ENCODE measurements at regions not wholly inside any gene's neighbourhood (a gene's known extent, or its start where the extent isn't known, plus 50 kb on each side); places are given as distances from the start of the nearest gene placed in this dataset.

DNA sequence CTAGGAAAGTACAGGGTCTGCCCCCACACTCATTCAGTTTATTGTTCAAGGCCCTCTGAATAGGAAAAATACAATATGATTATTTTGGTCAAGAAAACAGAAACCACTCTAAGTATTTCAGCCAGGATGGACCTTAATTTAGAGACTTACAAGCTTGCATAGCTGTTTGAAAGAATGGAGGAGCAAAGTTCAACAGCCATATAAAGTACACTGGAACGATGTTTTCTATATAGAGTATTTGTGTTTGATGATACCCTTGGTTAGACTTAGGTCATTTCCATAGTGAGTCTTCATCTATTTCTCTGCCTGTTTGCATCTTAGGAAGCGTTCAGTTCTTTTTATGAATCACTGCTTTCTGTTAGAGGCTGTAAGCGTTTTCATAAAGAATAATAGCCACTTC is 366.2 kb downstream of the NUP35 start:
- TF ChIP-seq EZH2phosphoT487 (IDR thresholded peaks at IDR 0.05; ENCODE audit: unreplicated experiment): no peak
- Histone ChIP-seq H3K79me2 (replicated peaks; ENCODE audit: insufficient read depth) (no peaks in the 10 kb centered on the region), H3F3A (replicated peaks; ENCODE audit: low read depth) (no peaks in the 10 kb centered on the region), H2AFZ (no peak overlapping the region), H4K20me1 (replicated peaks; ENCODE audit: insufficient read depth) (no peaks in the 10 kb centered on the region), H3K4me3 (no peak overlapping the region), H3K27me3 (ENCODE audit: insufficient read depth) (no peaks in the 10 kb centered on the region), H3K9me2 (ENCODE audit: insufficient read depth) (no peaks in the 10 kb centered on the region), H3K36me3 (ENCODE audit: insufficient read depth) (no peaks in the 10 kb centered on the region), H3K4me1 (ENCODE audit: insufficient read depth) (peaks cover 5% of the 10 kb centered on the region), H3K27ac (ENCODE audit: low read depth) (no peak overlapping the region), H3K4me2 (no peak overlapping the region)
- H3K4me3 Mint-ChIP-seq: no peak overlapping the region
- ATAC-seq: no peak
- H3K4me1 Mint-ChIP-seq: peaks cover 5% of the 10 kb centered on the region; the same call in 2 of the 3 replicates
- DNase-seq (ENCODE audit: low spot score): no peak
- no peaks in the 10 kb centered on the region for H3K9me3 Mint-ChIP-seq
- H3K36me3 Mint-ChIP-seq (ENCODE audit: low read depth): no peaks in the 10 kb centered on the region
- H3K27ac Mint-ChIP-seq: no peak overlapping the region
- H3K27me3 Mint-ChIP-seq (ENCODE audit: insufficient read depth, low read depth, poor library complexity): no peaks in the 10 kb centered on the region

DNA sequence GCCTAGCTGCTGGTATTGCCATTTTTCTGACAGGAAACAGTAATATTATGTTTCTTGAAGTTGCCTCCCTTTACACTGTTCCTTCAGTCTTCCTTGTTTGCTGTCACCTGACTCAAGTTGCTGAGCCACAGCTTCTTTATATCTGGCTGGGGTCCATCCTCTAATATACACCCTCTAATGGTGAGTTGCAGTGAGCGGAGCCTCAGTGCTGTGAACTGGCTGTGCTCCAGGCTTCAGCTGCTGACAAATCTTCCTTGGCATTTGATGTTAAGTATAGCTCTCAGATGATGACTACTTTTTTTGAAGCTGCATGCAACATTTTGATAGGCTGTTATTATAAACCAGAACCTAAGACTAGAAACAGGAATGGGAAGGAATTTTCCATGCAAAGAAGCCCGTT is 366.7 kb downstream of the NUP35 start:
- H2AFZ ChIP-seq: no peak overlapping the region
- Mint-ChIP-seq H3K27me3 (ENCODE audit: insufficient read depth, low read depth, poor library complexity) (no peaks in the 10 kb centered on the region), H3K4me3 (no peak overlapping the region), H3K4me1 (peaks cover 9% of the 10 kb centered on the region; the same call in 2 of the 3 replicates), H3K36me3 (ENCODE audit: low read depth) (no peaks in the 10 kb centered on the region), H3K27ac (no peak overlapping the region), H3K9me3 (no peaks in the 10 kb centered on the region)
- H4K20me1 ChIP-seq (replicated peaks; ENCODE audit: insufficient read depth): no peaks in the 10 kb centered on the region
- no peak overlapping the region for H3K4me3 ChIP-seq
- no peaks in the 10 kb centered on the region for H3K36me3 ChIP-seq (ENCODE audit: insufficient read depth)
- H3F3A ChIP-seq (replicated peaks; ENCODE audit: low read depth): no peaks in the 10 kb centered on the region
- H3K4me2 ChIP-seq: no peak overlapping the region
- ATAC-seq (peak; percentile 66), DNase-seq (ENCODE audit: low spot score) (no peak)
- no peaks in the 10 kb centered on the region for H3K27me3 ChIP-seq (ENCODE audit: insufficient read depth)
- H3K4me1 ChIP-seq (ENCODE audit: insufficient read depth): peaks cover 10% of the 10 kb centered on the region
- no peaks in the 10 kb centered on the region for H3K79me2 ChIP-seq (replicated peaks; ENCODE audit: insufficient read depth)
- no peak overlapping the region for H3K27ac ChIP-seq (ENCODE audit: low read depth)
- no peaks in the 10 kb centered on the region for H3K9me2 ChIP-seq (ENCODE audit: insufficient read depth)
- TF ChIP-seq STAT1 (IDR thresholded peaks at IDR 0.05; ENCODE audit: unreplicated experiment) (no peak), CREB1 (CRISPR knock-in tag; IDR thresholded peaks at IDR 0.05; ENCODE audit: low read depth) (no peak), ZNF331 (CRISPR knock-in tag; IDR thresholded peaks at IDR 0.05; ENCODE audit: low read depth) (no peak), EZH2 (IDR thresholded peaks at IDR 0.05; ENCODE audit: low read depth, unreplicated experiment) (no peak), NANOG (IDR thresholded peaks at IDR 0.05; ENCODE audit: borderline replicate concordance) (no peak), EZH2phosphoT487 (IDR thresholded peaks at IDR 0.05; ENCODE audit: unreplicated experiment) (no peak), ZNF114 (CRISPR knock-in tag; IDR thresholded peaks at IDR 0.05) (no peak), JUNB (IDR thresholded peaks at IDR 0.05; ENCODE audit: unreplicated experiment) (no peak)
- TF ChIP-seq, protein P1, sequence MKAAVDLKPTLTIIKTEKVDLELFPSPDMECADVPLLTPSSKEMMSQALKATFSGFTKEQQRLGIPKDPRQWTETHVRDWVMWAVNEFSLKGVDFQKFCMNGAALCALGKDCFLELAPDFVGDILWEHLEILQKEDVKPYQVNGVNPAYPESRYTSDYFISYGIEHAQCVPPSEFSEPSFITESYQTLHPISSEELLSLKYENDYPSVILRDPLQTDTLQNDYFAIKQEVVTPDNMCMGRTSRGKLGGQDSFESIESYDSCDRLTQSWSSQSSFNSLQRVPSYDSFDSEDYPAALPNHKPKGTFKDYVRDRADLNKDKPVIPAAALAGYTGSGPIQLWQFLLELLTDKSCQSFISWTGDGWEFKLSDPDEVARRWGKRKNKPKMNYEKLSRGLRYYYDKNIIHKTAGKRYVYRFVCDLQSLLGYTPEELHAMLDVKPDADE (IDR thresholded peaks at IDR 0.05): no peak
- TF ChIP-seq, protein P2, sequence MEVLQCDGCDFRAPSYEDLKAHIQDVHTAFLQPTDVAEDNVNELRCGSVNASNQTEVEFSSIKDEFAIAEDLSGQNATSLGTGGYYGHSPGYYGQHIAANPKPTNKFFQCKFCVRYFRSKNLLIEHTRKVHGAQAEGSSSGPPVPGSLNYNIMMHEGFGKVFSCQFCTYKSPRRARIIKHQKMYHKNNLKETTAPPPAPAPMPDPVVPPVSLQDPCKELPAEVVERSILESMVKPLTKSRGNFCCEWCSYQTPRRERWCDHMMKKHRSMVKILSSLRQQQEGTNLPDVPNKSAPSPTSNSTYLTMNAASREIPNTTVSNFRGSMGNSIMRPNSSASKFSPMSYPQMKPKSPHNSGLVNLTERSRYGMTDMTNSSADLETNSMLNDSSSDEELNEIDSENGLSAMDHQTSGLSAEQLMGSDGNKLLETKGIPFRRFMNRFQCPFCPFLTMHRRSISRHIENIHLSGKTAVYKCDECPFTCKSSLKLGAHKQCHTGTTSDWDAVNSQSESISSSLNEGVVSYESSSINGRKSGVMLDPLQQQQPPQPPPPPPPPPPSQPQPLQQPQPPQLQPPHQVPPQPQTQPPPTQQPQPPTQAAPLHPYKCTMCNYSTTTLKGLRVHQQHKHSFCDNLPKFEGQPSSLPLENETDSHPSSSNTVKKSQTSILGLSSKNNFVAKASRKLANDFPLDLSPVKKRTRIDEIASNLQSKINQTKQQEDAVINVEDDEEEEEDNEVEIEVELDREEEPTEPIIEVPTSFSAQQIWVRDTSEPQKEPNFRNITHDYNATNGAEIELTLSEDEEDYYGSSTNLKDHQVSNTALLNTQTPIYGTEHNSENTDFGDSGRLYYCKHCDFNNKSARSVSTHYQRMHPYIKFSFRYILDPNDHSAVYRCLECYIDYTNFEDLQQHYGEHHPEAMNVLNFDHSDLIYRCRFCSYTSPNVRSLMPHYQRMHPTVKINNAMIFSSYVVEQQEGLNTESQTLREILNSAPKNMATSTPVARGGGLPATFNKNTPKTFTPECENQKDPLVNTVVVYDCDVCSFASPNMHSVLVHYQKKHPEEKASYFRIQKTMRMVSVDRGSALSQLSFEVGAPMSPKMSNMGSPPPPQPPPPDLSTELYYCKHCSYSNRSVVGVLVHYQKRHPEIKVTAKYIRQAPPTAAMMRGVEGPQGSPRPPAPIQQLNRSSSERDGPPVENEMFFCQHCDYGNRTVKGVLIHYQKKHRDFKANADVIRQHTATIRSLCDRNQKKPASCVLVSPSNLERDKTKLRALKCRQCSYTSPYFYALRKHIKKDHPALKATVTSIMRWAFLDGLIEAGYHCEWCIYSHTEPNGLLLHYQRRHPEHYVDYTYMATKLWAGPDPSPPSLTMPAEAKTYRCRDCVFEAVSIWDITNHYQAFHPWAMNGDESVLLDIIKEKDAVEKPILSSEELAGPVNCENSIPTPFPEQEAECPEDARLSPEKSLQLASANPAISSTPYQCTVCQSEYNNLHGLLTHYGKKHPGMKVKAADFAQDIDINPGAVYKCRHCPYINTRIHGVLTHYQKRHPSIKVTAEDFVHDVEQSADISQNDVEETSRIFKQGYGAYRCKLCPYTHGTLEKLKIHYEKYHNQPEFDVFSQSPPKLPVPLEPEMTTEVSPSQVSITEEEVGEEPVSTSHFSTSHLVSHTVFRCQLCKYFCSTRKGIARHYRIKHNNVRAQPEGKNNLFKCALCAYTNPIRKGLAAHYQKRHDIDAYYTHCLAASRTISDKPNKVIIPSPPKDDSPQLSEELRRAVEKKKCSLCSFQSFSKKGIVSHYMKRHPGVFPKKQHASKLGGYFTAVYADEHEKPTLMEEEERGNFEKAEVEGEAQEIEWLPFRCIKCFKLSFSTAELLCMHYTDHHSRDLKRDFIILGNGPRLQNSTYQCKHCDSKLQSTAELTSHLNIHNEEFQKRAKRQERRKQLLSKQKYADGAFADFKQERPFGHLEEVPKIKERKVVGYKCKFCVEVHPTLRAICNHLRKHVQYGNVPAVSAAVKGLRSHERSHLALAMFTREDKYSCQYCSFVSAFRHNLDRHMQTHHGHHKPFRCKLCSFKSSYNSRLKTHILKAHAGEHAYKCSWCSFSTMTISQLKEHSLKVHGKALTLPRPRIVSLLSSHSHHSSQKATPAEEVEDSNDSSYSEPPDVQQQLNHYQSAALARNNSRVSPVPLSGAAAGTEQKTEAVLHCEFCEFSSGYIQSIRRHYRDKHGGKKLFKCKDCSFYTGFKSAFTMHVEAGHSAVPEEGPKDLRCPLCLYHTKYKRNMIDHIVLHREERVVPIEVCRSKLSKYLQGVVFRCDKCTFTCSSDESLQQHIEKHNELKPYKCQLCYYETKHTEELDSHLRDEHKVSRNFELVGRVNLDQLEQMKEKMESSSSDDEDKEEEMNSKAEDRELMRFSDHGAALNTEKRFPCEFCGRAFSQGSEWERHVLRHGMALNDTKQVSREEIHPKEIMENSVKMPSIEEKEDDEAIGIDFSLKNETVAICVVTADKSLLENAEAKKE (CRISPR knock-in tag; IDR thresholded peaks at IDR 0.05): no peak
- TF ChIP-seq, protein P3, sequence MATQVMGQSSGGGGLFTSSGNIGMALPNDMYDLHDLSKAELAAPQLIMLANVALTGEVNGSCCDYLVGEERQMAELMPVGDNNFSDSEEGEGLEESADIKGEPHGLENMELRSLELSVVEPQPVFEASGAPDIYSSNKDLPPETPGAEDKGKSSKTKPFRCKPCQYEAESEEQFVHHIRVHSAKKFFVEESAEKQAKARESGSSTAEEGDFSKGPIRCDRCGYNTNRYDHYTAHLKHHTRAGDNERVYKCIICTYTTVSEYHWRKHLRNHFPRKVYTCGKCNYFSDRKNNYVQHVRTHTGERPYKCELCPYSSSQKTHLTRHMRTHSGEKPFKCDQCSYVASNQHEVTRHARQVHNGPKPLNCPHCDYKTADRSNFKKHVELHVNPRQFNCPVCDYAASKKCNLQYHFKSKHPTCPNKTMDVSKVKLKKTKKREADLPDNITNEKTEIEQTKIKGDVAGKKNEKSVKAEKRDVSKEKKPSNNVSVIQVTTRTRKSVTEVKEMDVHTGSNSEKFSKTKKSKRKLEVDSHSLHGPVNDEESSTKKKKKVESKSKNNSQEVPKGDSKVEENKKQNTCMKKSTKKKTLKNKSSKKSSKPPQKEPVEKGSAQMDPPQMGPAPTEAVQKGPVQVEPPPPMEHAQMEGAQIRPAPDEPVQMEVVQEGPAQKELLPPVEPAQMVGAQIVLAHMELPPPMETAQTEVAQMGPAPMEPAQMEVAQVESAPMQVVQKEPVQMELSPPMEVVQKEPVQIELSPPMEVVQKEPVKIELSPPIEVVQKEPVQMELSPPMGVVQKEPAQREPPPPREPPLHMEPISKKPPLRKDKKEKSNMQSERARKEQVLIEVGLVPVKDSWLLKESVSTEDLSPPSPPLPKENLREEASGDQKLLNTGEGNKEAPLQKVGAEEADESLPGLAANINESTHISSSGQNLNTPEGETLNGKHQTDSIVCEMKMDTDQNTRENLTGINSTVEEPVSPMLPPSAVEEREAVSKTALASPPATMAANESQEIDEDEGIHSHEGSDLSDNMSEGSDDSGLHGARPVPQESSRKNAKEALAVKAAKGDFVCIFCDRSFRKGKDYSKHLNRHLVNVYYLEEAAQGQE (IDR thresholded peaks at IDR 0.05; ENCODE audit: unreplicated experiment): no peak

Data from GM23338 (cell line).